MM.1S (cell line): ENCODE measurements at regions not wholly inside any gene's neighbourhood (a gene's known extent, or its start where the extent isn't known, plus 50 kb on each side); places are given as distances from the start of the nearest gene placed in this dataset.

Experiments used
- DNase-seq: peaks from one replicate; pipeline ENCODE4 v3.0.0-alpha.2; 2015
- H2AFZ ChIP-seq: fragments of 300-600 bp; sonication (generic); 2 replicates; pipeline ENCODE4 v1.6.0; 2016; ENCODE audit warnings: antibody characterized with exemption, low read length
- H3F3A ChIP-seq: fragments of 300-600 bp; sonication (generic); 2 replicates; pipeline ENCODE4 v1.6.1; 2016; ENCODE audit warnings: mild to moderate bottlenecking, antibody characterized with exemption, low read length, moderate library complexity, mixed read lengths; ENCODE audit not compliant: insufficient read depth
- H3K27ac ChIP-seq: fragments of 300-600 bp; sonication (generic); 2 replicates; pipeline ENCODE4 v1.5.1; 2016; ENCODE audit warnings: mild to moderate bottlenecking, low read length
- H3K27me3 ChIP-seq: fragments of 300-600 bp; sonication (generic); replicated peaks from 2 replicates; pipeline ENCODE4 v1.6.0; 2016; ENCODE audit warnings: low read length; ENCODE audit not compliant: insufficient read depth
- H3K36me3 ChIP-seq: fragments of 300-600 bp; sonication (generic); replicated peaks from 2 replicates; pipeline ENCODE4 v1.6.1; 2016; ENCODE audit warnings: mild to moderate bottlenecking, low read length, mixed read lengths; ENCODE audit not compliant: insufficient read depth
- H3K4me1 ChIP-seq: fragments of 300-600 bp; sonication (generic); 2 replicates; pipeline ENCODE4 v1.6.1; 2016; ENCODE audit warnings: low read length, mixed read lengths
- H3K4me2 ChIP-seq: fragments of 300-600 bp; sonication (generic); 2 replicates; pipeline ENCODE4 v1.6.0; 2016; ENCODE audit warnings: low read depth, low read length
- H3K4me3 ChIP-seq: fragments of 300-600 bp; sonication (generic); 2 replicates; pipeline ENCODE4 v1.5.1; 2016; ENCODE audit warnings: low read length, mixed read lengths
- H3K79me2 ChIP-seq: fragments of 300-600 bp; sonication (generic); 2 replicates; pipeline ENCODE4 v1.6.1; 2016; ENCODE audit warnings: mixed run types, low read length, mixed read lengths
- H3K9ac ChIP-seq: fragments of 300-600 bp; sonication (generic); 2 replicates; pipeline ENCODE4 v1.6.1; 2016; ENCODE audit warnings: low read length, mixed read lengths
- H3K9me2 ChIP-seq: fragments of 300-600 bp; sonication (generic); replicated peaks from 2 replicates; pipeline ENCODE4 v1.6.1; 2016; ENCODE audit warnings: mild to moderate bottlenecking, low read length, mixed read lengths; ENCODE audit not compliant: insufficient read depth
- H3K9me3 ChIP-seq: fragments of 300-600 bp; sonication (generic); replicated peaks from 2 replicates; pipeline ENCODE4 v1.6.1; 2016; ENCODE audit warnings: mild to moderate bottlenecking, low read length, mixed read lengths; ENCODE audit not compliant: insufficient read depth
- H4K20me1 ChIP-seq: fragments of 300-600 bp; sonication (generic); 2 replicates; pipeline ENCODE4 v1.6.1; 2016; ENCODE audit warnings: mild to moderate bottlenecking, low read length, moderate library complexity, mixed read lengths; ENCODE audit not compliant: insufficient read depth
- CTCF ChIP-seq: fragments of 300-600 bp; sonication (generic); IDR thresholded peaks from 2 replicates; pipeline ENCODE4 v1.5.1; 2016; ENCODE audit warnings: antibody characterized with exemption, low read length, mixed read lengths
- EZH2 ChIP-seq: fragments of 300-600 bp; sonication (generic); optimal IDR thresholded peaks from 2 replicates; pipeline ENCODE3; 2017; ENCODE audit warnings: low read depth, mild to moderate bottlenecking, antibody characterized with exemption, low read length, mixed read lengths
- EZH2phosphoT487 ChIP-seq: fragments of 300-600 bp; sonication (generic); IDR thresholded peaks from 2 replicates; pipeline ENCODE4 v1.6.1; 2018; ENCODE audit warnings: antibody characterized with exemption, low read length

DNA sequence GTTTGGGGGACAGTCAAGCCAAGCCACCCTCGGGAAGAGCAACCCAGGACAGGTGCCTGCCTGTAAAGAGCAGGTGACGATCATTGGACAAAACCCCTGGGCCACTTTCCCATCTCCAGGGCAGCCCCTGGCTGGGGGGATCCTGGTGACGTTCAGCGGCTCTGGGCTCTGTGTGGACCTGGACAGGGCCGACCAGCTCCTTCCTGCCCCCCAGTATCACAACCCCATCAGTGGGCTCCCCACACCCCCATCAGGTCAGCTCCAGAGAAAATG, 57.3 kb upstream of the ASAP2 start:
- Histone ChIP-seq H3K9me3 (no peaks in the 10 kb centered on the region), H3F3A (no peaks in the 10 kb centered on the region), H3K4me1 (no peaks in the 10 kb centered on the region), H3K4me2 (no peak overlapping the region), H3K9ac (no peak overlapping the region), H3K4me3 (no peak overlapping the region), H4K20me1 (no peaks in the 10 kb centered on the region), H3K27me3 (no peaks in the 10 kb centered on the region), H3K79me2 (no peaks in the 10 kb centered on the region), H3K36me3 (no peaks in the 10 kb centered on the region), H2AFZ (no peak overlapping the region), H3K9me2 (no peaks in the 10 kb centered on the region), H3K27ac (no peak overlapping the region)
- no peak for TF ChIP-seq CTCF
- TF ChIP-seq EZH2phosphoT487 = no peak
- no peak for TF ChIP-seq EZH2
- no peak for DNase-seq

DNA sequence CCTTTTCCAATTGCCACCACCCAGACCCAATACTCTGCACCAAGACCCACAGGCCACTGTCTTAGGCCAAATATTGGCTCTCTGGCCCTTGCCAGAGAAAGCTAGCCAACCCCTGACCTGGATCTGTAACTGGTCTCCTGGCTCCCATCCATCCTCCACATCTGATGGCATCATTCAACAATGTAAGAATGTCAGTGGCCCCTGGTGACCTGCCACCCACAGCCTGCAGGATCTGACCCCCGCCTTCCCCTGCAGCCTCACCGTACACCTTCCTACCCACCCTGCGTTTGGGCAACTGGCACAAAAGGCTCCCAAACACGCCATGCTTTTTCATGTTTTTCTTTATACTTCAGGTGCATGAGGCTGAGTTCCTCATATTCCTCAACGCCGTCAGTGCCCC, 60.0 kb upstream of the ASAP2 start:
- no peaks in the 10 kb centered on the region for H3K9me2 ChIP-seq
- TF ChIP-seq CTCF (no peak), EZH2 (no peak), EZH2phosphoT487 (no peak)
- H3K4me1 ChIP-seq = peaks cover 5% of the 10 kb centered on the region; the same call in 1 of the 2 replicates
- H2AFZ ChIP-seq = no peak overlapping the region
- no peak overlapping the region for H3K4me2 ChIP-seq
- H3K79me2 ChIP-seq = no peaks in the 10 kb centered on the region
- no peaks in the 10 kb centered on the region for H3K27me3 ChIP-seq
- DNase-seq = no peak
- H3K9me3 ChIP-seq = no peaks in the 10 kb centered on the region
- no peak overlapping the region for H3K27ac ChIP-seq
- H3K4me3 ChIP-seq = no peak overlapping the region
- H3K36me3 ChIP-seq = no peaks in the 10 kb centered on the region
- no peak overlapping the region for H3K9ac ChIP-seq
- no peaks in the 10 kb centered on the region for H3F3A ChIP-seq
- no peaks in the 10 kb centered on the region for H4K20me1 ChIP-seq

DNA sequence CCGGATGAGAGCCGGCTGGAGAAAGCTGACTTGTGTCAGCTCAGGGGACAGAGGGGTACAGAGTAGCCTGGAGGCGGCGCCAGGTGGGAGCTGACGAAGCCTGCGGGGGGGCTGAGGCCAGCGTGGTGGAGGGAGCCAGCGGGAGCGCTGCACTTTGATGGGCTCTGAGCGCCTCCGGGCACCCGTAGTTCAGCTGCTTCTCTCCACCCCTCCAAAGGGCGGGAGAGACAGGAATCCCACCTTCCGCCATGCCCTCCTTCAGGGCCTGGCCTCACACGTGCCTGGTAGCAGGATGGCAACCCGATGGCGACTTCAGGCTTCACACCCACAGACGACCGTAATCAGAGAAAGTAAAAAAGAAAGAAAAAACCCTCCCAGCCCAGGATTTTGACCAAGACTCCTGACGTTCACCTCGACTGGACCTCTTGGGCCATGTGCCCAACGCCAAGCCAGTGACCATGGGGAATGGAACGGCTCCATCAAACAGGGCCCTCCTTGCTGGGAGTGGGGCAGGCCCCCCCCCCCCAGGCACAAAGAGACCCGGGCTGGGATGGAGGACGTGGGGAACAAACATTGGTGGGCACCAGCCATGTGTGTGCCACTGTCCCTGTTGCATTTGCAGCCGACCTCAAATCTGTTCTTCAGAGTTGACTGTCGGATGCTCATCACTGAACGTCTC, 60.7 kb upstream of the ASAP2 start:
- no peaks in the 10 kb centered on the region for H4K20me1 ChIP-seq
- no peaks in the 10 kb centered on the region for H3F3A ChIP-seq
- TF ChIP-seq CTCF = no peak
- no peak for TF ChIP-seq EZH2
- no peak for TF ChIP-seq EZH2phosphoT487
- H3K9ac ChIP-seq = no peak overlapping the region
- no peak overlapping the region for H3K27ac ChIP-seq
- H3K9me2 ChIP-seq = no peaks in the 10 kb centered on the region
- H3K27me3 ChIP-seq = no peaks in the 10 kb centered on the region
- H3K4me2 ChIP-seq = no peak overlapping the region
- no peaks in the 10 kb centered on the region for H3K79me2 ChIP-seq
- no peaks in the 10 kb centered on the region for H3K9me3 ChIP-seq
- peaks cover 5% of the 10 kb centered on the region; the same call in 1 of the 2 replicates for H3K4me1 ChIP-seq
- no peaks in the 10 kb centered on the region for H3K36me3 ChIP-seq
- no peak for DNase-seq
- H2AFZ ChIP-seq = no peak overlapping the region
- H3K4me3 ChIP-seq = no peak overlapping the region
